Hematopoietic multipotent progenitor cell treated with erythropoietin and hydrocortisone succinate and interleukin-3 and kit ligand, for 15 days (in vitro differentiated cells): ENCODE measurements at regions not wholly inside any gene's neighbourhood (a gene's known extent, or its start where the extent isn't known, plus 50 kb on each side); places are given as distances from the start of the nearest gene placed in this dataset.

Experiments
- DNase-seq: peaks from one replicate; pipeline ENCODE4 v3.0.0-alpha.2; 2015; ENCODE audit warnings: low spot score

- no peak for DNase-seq
Observed at GRCh38 chr14:27945512-27945911, 821.1 kb upstream of the FOXG1 start.

- DNase-seq: no peak
Observed at GRCh38 chr14:27958757-27959156, 807.8 kb upstream of the FOXG1 start.

GRCh38 chr14:27995691-27996090 lies 770.9 kb upstream of the FOXG1 start:
- DNase-seq: no peak

GRCh38 chr14:28001002-28001401 lies 765.6 kb upstream of the FOXG1 start:
- no peak for DNase-seq

GRCh38 chr14:28012629-28013415 lies 753.8 kb upstream of the FOXG1 start:
- DNase-seq: no peak

GRCh38 chr14:28020112-28020511 lies 746.5 kb upstream of the FOXG1 start:
- DNase-seq: no peak

GRCh38 chr14:28023853-28024252 lies 742.7 kb upstream of the FOXG1 start:
- DNase-seq: no peak

GRCh38 chr14:28052251-28052650 lies 714.3 kb upstream of the FOXG1 start:
- DNase-seq: no peak

GRCh38 chr14:28055008-28055407 lies 711.6 kb upstream of the FOXG1 start:
- no peak for DNase-seq

GRCh38 chr14:28057359-28058296 lies 709.0 kb upstream of the FOXG1 start:
- no peak for DNase-seq

- no peak for DNase-seq
Observed at GRCh38 chr14:28059254-28059653, 707.3 kb upstream of the FOXG1 start.

GRCh38 chr14:28061006-28061405 lies 705.6 kb upstream of the FOXG1 start:
- DNase-seq: no peak

GRCh38 chr14:28077021-28077420 lies 689.6 kb upstream of the FOXG1 start:
- no peak for DNase-seq

- DNase-seq: no peak
Observed at GRCh38 chr14:28083389-28083788, 683.2 kb upstream of the FOXG1 start.

- DNase-seq: no peak
Observed at GRCh38 chr14:28088125-28088524, 678.5 kb upstream of the FOXG1 start.

- no peak for DNase-seq
Observed at GRCh38 chr14:28097585-28097984, 669.0 kb upstream of the FOXG1 start.

GRCh38 chr14:28098856-28099255 lies 667.7 kb upstream of the FOXG1 start:
- no peak for DNase-seq

GRCh38 chr14:28102001-28102400 lies 664.6 kb upstream of the FOXG1 start:
- DNase-seq: no peak

- DNase-seq: no peak
Observed at GRCh38 chr14:28102814-28103213, 663.8 kb upstream of the FOXG1 start.

- DNase-seq: no peak
Observed at GRCh38 chr14:28113311-28113710, 653.3 kb upstream of the FOXG1 start.

GRCh38 chr14:28116716-28117115 lies 649.9 kb upstream of the FOXG1 start:
- no peak for DNase-seq

- no peak for DNase-seq
Observed at GRCh38 chr14:28119849-28120248, 646.7 kb upstream of the FOXG1 start.

GRCh38 chr14:28120391-28120790 lies 646.2 kb upstream of the FOXG1 start:
- DNase-seq: no peak
